NB4 (cell line): ENCODE measurements at regions not wholly inside any gene's neighbourhood (a gene's known extent, or its start where the extent isn't known, plus 50 kb on each side); places are given as distances from the start of the nearest gene placed in this dataset.

Source experiments
- TF ChIP-seq, protein P1 (sequence below): IDR thresholded peaks from one replicate; pipeline ENCODE4 v1.5.1; 2012; ENCODE audit warnings: low read depth, low read length
- TF ChIP-seq, protein P2 (sequence below): IDR thresholded peaks from 2 replicates; pipeline ENCODE4 v1.6.1; 2011; ENCODE audit warnings: low read depth, low read length

DNA sequence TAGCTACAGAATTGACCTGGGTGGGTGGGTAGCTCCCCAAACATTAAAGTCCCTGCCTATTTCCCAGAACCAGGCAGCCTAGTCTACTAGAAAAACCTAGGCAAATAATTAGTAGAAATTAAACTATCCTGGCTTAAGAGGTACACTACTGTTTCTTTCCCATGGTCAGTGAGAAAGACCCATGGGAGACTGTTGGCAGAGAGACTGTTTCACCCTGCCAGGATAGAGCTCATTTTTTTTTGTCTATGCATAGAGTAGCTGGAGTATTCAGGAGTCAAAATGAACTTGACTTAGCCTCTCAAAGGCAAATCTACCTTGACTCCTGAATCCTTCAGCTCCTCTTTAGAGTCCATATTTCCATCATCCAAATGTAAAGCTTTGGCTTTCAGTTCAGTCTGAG, 107.0 kb upstream of the AR start:
- TF ChIP-seq, protein P1, sequence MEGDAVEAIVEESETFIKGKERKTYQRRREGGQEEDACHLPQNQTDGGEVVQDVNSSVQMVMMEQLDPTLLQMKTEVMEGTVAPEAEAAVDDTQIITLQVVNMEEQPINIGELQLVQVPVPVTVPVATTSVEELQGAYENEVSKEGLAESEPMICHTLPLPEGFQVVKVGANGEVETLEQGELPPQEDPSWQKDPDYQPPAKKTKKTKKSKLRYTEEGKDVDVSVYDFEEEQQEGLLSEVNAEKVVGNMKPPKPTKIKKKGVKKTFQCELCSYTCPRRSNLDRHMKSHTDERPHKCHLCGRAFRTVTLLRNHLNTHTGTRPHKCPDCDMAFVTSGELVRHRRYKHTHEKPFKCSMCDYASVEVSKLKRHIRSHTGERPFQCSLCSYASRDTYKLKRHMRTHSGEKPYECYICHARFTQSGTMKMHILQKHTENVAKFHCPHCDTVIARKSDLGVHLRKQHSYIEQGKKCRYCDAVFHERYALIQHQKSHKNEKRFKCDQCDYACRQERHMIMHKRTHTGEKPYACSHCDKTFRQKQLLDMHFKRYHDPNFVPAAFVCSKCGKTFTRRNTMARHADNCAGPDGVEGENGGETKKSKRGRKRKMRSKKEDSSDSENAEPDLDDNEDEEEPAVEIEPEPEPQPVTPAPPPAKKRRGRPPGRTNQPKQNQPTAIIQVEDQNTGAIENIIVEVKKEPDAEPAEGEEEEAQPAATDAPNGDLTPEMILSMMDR = no peak
- TF ChIP-seq, protein P2, sequence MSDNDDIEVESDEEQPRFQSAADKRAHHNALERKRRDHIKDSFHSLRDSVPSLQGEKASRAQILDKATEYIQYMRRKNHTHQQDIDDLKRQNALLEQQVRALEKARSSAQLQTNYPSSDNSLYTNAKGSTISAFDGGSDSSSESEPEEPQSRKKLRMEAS = no peak
